SK-N-SH treated with all-trans-retinoic acid at 6 μM for 48 hours (cell line): ENCODE measurements at regions not wholly inside any gene's neighbourhood (a gene's known extent, or its start where the extent isn't known, plus 50 kb on each side); places are given as distances from the start of the nearest gene placed in this dataset.

Source experiments
- ATAC-seq: fragments of 200-7000 bp; cut with Tn5 transposase; 3 replicates; pipeline ENCODE4 v1.9.1; 2020; ENCODE audit warnings: mild to moderate bottlenecking, moderate library complexity
- ARNTL ChIP-seq: fragments of 450-650 bp; formaldehyde crosslinking; IDR thresholded peaks from 2 replicates; pipeline ENCODE4 v1.5.0; 2020; ENCODE audit warnings: low read depth, mild to moderate bottlenecking, moderate library complexity, borderline replicate concordance
- BACH2 ChIP-seq: fragments of 250-450 bp; sonication (Bioruptor Pico); IDR thresholded peaks from 2 replicates; pipeline ENCODE4 v1.9.0; 2021; ENCODE audit warnings: mild to moderate bottlenecking, borderline replicate concordance
- CSDC2 ChIP-seq: fragments of 250-450 bp; sonication (Bioruptor Pico); IDR thresholded peaks from 2 replicates; pipeline ENCODE4 v1.5.0; 2020; ENCODE audit warnings: mild to moderate bottlenecking, moderate library complexity
- CSRNP3 ChIP-seq: fragments of 250-450 bp; sonication (Bioruptor Pico); IDR thresholded peaks from 2 replicates; pipeline ENCODE4 v1.5.1; 2021; ENCODE audit warnings: mild to moderate bottlenecking, moderate library complexity
- ESRRG ChIP-seq: fragments of 250-450 bp; sonication (Bioruptor Pico); IDR thresholded peaks from 2 replicates; pipeline ENCODE4 v1.6.1; 2021; ENCODE audit warnings: mild to moderate bottlenecking
- GLIS3 ChIP-seq: fragments of 250-450 bp; sonication (Bioruptor Pico); IDR thresholded peaks from 2 replicates; pipeline ENCODE4 v1.5.0; 2020; ENCODE audit warnings: mild to moderate bottlenecking, moderate library complexity
- ISL1 ChIP-seq: fragments of 250-450 bp; sonication (Bioruptor Pico); IDR thresholded peaks from 2 replicates; pipeline ENCODE4 v2.1.2; 2022; ENCODE audit warnings: mild to moderate bottlenecking, moderate library complexity
- OSR1 ChIP-seq: fragments of 250-450 bp; sonication (Bioruptor Pico); IDR thresholded peaks from 2 replicates; pipeline ENCODE4 v1.8.0; 2022; ENCODE audit warnings: moderate library complexity, mild to moderate bottlenecking, inconsistent platforms
- POU6F1 ChIP-seq: fragments of 250-450 bp; sonication (Bioruptor Pico); IDR thresholded peaks from 2 replicates; pipeline ENCODE4 v1.8.0; 2021; ENCODE audit warnings: low read depth, mild to moderate bottlenecking, moderate library complexity, borderline replicate concordance
- PPARA ChIP-seq: fragments of 250-450 bp; sonication (Bioruptor Pico); IDR thresholded peaks from 2 replicates; pipeline ENCODE4 v1.5.0; 2020; ENCODE audit warnings: mild to moderate bottlenecking, borderline replicate concordance
- RARB ChIP-seq: fragments of 250-450 bp; sonication (Bioruptor Pico); IDR thresholded peaks from 2 replicates; pipeline ENCODE4 v1.8.0; 2021; ENCODE audit warnings: mild to moderate bottlenecking, moderate library complexity
- SNAI2 ChIP-seq: fragments of 250-450 bp; sonication (Bioruptor Pico); IDR thresholded peaks from 2 replicates; pipeline ENCODE4 v1.5.0; 2020; ENCODE audit warnings: mild to moderate bottlenecking, moderate library complexity
- TCF4 ChIP-seq: fragments of 250-450 bp; sonication (Bioruptor Pico); IDR thresholded peaks from 2 replicates; pipeline ENCODE4 v1.8.0; 2021; ENCODE audit warnings: mild to moderate bottlenecking, moderate library complexity, borderline replicate concordance
- TOX ChIP-seq: fragments of 250-450 bp; sonication (Bioruptor Pico); IDR thresholded peaks from 2 replicates; pipeline ENCODE4 v1.8.0; 2021; ENCODE audit warnings: mild to moderate bottlenecking, moderate library complexity, borderline replicate concordance
- TSHZ2 ChIP-seq: fragments of 250-450 bp; sonication (Bioruptor Pico); IDR thresholded peaks from 2 replicates; pipeline ENCODE4 v1.5.0; 2020; ENCODE audit warnings: mild to moderate bottlenecking, moderate library complexity
- ZC3H10 ChIP-seq: fragments of 250-450 bp; sonication (Bioruptor Pico); IDR thresholded peaks from 2 replicates; pipeline ENCODE4 v1.5.1; 2021; ENCODE audit warnings: mild to moderate bottlenecking, moderate library complexity
- ZFP3 ChIP-seq: fragments of 250-450 bp; sonication (Bioruptor Pico); IDR thresholded peaks from 2 replicates; pipeline ENCODE4 v1.5.0; 2020; ENCODE audit warnings: mild to moderate bottlenecking, moderate library complexity
- ZNF565 ChIP-seq: fragments of 450-650 bp; formaldehyde crosslinking; conservative IDR thresholded peaks from 2 replicates; pipeline ENCODE4 v1.5.0; 2020; ENCODE audit warnings: low read depth, mild to moderate bottlenecking, moderate library complexity
- ZNF8 ChIP-seq: fragments of 450-650 bp; formaldehyde crosslinking; IDR thresholded peaks from 2 replicates; pipeline ENCODE4 v1.5.0; 2020; ENCODE audit warnings: mild to moderate bottlenecking, moderate library complexity
- TF ChIP-seq, protein P1 (sequence below): fragments of 250-450 bp; sonication (Bioruptor Pico); IDR thresholded peaks from 2 replicates; pipeline ENCODE4 v1.5.1; 2020; ENCODE audit warnings: low read depth, mild to moderate bottlenecking, moderate library complexity

DNA sequence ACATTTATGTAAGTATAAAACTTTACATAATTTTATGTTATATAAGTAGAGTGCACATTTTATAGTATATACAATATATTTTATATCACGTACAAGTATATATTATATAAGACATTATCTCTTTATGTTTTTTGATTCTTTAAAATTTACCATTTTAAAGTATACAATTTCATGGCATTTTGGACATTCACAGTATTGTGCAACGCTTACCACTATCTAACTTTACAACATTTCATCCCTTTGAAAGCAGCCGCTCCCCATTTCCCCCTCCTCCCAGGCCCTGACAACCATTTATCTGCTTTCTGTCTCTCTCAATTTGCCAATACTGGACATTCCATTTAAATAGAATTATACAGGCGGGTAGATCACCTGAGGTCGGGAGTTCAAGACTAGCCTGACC lies 512.5 kb downstream of the TSN start (continued):
- TF ChIP-seq TSHZ2 (CRISPR knock-in tag), result no peak
- TF ChIP-seq, all 23 proteins: peak for 0

GRCh38 chr2:122273785-122274419 lies 518.5 kb downstream of the TSN start:
- no peak for ATAC-seq

GRCh38 chr2:122277956-122278355 lies 522.5 kb downstream of the TSN start:
- no peak for ATAC-seq
- TF ChIP-seq TCF4, result no peak
- TF ChIP-seq ZC3H10 (CRISPR knock-in tag), result no peak
- TF ChIP-seq TOX, result no peak
- TF ChIP-seq POU6F1 (CRISPR knock-in tag), result no peak
- no peak for TF ChIP-seq ZNF565
- no peak for TF ChIP-seq ARNTL (CRISPR knock-in tag)
- TF ChIP-seq, protein P1, sequence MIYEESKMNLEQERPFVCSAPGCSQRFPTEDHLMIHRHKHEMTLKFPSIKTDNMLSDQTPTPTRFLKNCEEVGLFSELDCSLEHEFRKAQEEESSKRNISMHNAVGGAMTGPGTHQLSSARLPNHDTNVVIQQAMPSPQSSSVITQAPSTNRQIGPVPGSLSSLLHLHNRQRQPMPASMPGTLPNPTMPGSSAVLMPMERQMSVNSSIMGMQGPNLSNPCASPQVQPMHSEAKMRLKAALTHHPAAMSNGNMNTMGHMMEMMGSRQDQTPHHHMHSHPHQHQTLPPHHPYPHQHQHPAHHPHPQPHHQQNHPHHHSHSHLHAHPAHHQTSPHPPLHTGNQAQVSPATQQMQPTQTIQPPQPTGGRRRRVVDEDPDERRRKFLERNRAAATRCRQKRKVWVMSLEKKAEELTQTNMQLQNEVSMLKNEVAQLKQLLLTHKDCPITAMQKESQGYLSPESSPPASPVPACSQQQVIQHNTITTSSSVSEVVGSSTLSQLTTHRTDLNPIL (CRISPR knock-in tag), result no peak
- TF ChIP-seq OSR1, result no peak

More at GRCh38 chr2:122273785-122274419, 518.5 kb downstream of the TSN start:
- TF ChIP-seq ISL1, result no peak
- TF ChIP-seq GLIS3 (CRISPR knock-in tag), result no peak
- no peak for TF ChIP-seq SNAI2 (CRISPR knock-in tag)
- TF ChIP-seq, protein P1 (CRISPR knock-in tag), result no peak
- TF ChIP-seq ZNF8 (CRISPR knock-in tag), result no peak
- TF ChIP-seq BACH2 (CRISPR knock-in tag), result no peak
- TF ChIP-seq POU6F1 (CRISPR knock-in tag), result no peak
- TF ChIP-seq ESRRG (CRISPR knock-in tag), result no peak
- TF ChIP-seq ZFP3 (CRISPR knock-in tag), result no peak
- TF ChIP-seq PPARA (CRISPR knock-in tag), result no peak
- no peak for TF ChIP-seq ARNTL (CRISPR knock-in tag)
- TF ChIP-seq CSDC2, result no peak
- TF ChIP-seq RARB (CRISPR knock-in tag), result no peak
- no peak for TF ChIP-seq TCF4
- no peak for TF ChIP-seq TOX
- TF ChIP-seq TSHZ2 (CRISPR knock-in tag), result no peak
- no peak for TF ChIP-seq CSRNP3 (CRISPR knock-in tag)
